Esophagus muscularis mucosa (tissue), 4 donors: ENCODE measurements at regions not wholly inside any gene's neighbourhood (a gene's known extent, or its start where the extent isn't known, plus 50 kb on each side); places are given as distances from the start of the nearest gene placed in this dataset.
"Not testable (repeated sequence)": the region's sequence is repeated elsewhere in the genome, so short reads cannot be mapped to it uniquely, and the experiment has no call there.

ENCODE experiments used
- DNase-seq: peaks from one replicate; pipeline ENCODE4 v3.0.0-alpha.2; 2017; ENCODE audit errors: extremely low spot score
- H3K27ac ChIP-seq, 4 donors: fragments of 200-600 bp; sonication (generic); replicated peaks in 1 of 4; 1 replicate in 3 of 4; 2 replicates in 1 of 4; pipeline ENCODE4 v1.5.1; 2016 to 2019; ENCODE audit warnings: mild to moderate bottlenecking in 1 of 4
- H3K27me3 ChIP-seq, 4 donors: fragments of 200-600 bp; sonication (generic); one replicate each; pipeline versions ENCODE4 v1.5.1 to v1.6.0; 2016 to 2019
- H3K36me3 ChIP-seq, 4 donors: fragments of 200-600 bp; sonication (generic); one replicate each; pipeline ENCODE4 v1.5.1; 2016 to 2019
- H3K4me1 ChIP-seq, 4 donors: fragments of 200-600 bp; sonication (generic); one replicate each; pipeline ENCODE4 v1.5.1; 2016 to 2019
- H3K4me3 ChIP-seq, 4 donors: fragments of 200-600 bp; sonication (generic); 1 replicate in 2 of 4; 2 replicates in 2 of 4; pipeline ENCODE4 v1.5.1; 2016 to 2019; ENCODE audit warnings: mild to moderate bottlenecking in 4 of 4, moderate library complexity in 1 of 4
- H3K9me3 ChIP-seq, 4 donors: fragments of 200-600 bp; sonication (generic); 1 replicate in 3 of 4; 2 replicates in 1 of 4; pipeline ENCODE4 v1.5.1; 2016 to 2019
- CTCF ChIP-seq, 3 experiments: fragments of 200-600 bp in 2 of 3; fragments of 450-650 bp in 1 of 3; sonication (generic) in 2 of 3; IDR thresholded peaks; one replicate each; pipeline ENCODE4 v1.5.1; 2017 to 2019; ENCODE audit warnings: antibody characterized with exemption in 3 of 3, mild to moderate bottlenecking in 2 of 3, moderate library complexity in 1 of 3
- EP300 ChIP-seq: sonication (generic); formaldehyde crosslinking; IDR thresholded peaks from one replicate; pipeline ENCODE4 v1.6.1; 2017; ENCODE audit warnings: antibody characterized with exemption
- POLR2A ChIP-seq: fragments of 450-650 bp; IDR thresholded peaks from one replicate; pipeline ENCODE4 v1.6.1; 2017; ENCODE audit warnings: antibody characterized with exemption, moderate library complexity, mild to moderate bottlenecking, low read depth
- POLR2AphosphoS5 ChIP-seq, 2 donors: sonication (generic); formaldehyde crosslinking; IDR thresholded peaks; one replicate each; pipeline ENCODE4 v1.6.1; 2017; ENCODE audit warnings: antibody characterized with exemption in 2 of 2
- WGBS: methylation state at CpG from one replicate; pipeline ENCODE4 v1.1.5; 2018; 5-methylcytosine and 5-hydroxymethylcytosine counted together
- intact Hi-C: fragments of 100-400 bp; cut with DNase I; formaldehyde crosslinking; loops from one replicate; pipeline ENCODE4 v1.15.1; 2023

- Histone ChIP-seq H3K36me3 (no peaks in the 10 kb centered on the region), H3K27ac (no peak overlapping the region), H3K4me1 (no peaks in the 10 kb centered on the region), H3K9me3 (no peaks in the 10 kb centered on the region), H3K27me3 (no peaks in the 10 kb centered on the region), H3K4me3 (no peak overlapping the region)
- intact Hi-C loops = no loop called here
- 52% methylated on average over 1 of the region's 1 CpG for WGBS
- TF ChIP-seq POLR2A (no peak), EP300 (no peak), CTCF (IDR thresholded peaks at IDR 0.05) (no peak), POLR2AphosphoS5 (IDR thresholded peaks at IDR 0.05) (no peak)
- no peak for DNase-seq
Observed at GRCh38 chr7:114334989-114335388, 79.6 kb upstream of the FOXP2 start.

GRCh38 chr7:114329458-114329857 lies 85.2 kb upstream of the FOXP2 start:
- H3K36me3 ChIP-seq, H3K9me3 ChIP-seq, H3K27ac ChIP-seq, H3K4me1 ChIP-seq, H3K4me3 ChIP-seq, DNase-seq, intact Hi-C loops, H3K27me3 ChIP-seq: not testable (repeated sequence)
- 87% methylated on average over 10 of the region's 10 CpGs for WGBS

- TF ChIP-seq CTCF (IDR thresholded peaks at IDR 0.05) (no peak), POLR2A (no peak), EP300 (no peak), POLR2AphosphoS5 (IDR thresholded peaks at IDR 0.05) (no peak)
- Histone ChIP-seq H3K4me1 (no peaks in the 10 kb centered on the region), H3K36me3 (no peaks in the 10 kb centered on the region), H3K27me3 (no peaks in the 10 kb centered on the region), H3K9me3 (no peaks in the 10 kb centered on the region), H3K4me3 (no peak overlapping the region), H3K27ac (no peak overlapping the region)
- DNase-seq = no peak
- intact Hi-C loops = no loop called here
- WGBS = 43% methylated on average over 2 of the region's 2 CpGs
Observed at GRCh38 chr7:114317450-114318098, 97.0 kb upstream of the FOXP2 start.

DNA sequence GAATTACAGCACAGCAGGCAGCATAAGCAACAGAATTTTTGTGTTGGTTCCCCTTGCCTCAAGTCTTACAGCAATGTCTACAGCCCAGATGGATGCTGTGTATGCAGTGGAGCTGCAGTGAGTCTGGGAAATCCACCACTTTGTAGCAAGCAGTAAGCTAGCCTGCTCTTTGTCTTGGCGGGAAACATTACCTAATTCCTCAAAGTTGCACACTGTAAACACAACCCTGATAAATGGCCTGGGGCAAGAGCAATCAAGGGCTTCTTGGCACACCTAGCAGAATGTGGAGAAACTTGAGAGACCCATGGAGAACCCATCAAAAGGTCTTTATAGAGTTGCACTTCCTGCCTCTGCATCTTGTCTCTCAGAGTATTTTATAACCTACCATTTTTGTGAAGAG lies 102.0 kb upstream of the FOXP2 start:
- intact Hi-C loops = no loop called here
- no peak overlapping the region for H3K4me3 ChIP-seq
- H3K4me1 ChIP-seq = no peaks in the 10 kb centered on the region
- DNase-seq = no peak
- H3K36me3 ChIP-seq = no peaks in the 10 kb centered on the region
- H3K27ac ChIP-seq = no peak overlapping the region
- 67% methylated on average over 1 of the region's 1 CpG for WGBS
- no peak for TF ChIP-seq POLR2A
- no peak for TF ChIP-seq EP300
- no peak for TF ChIP-seq CTCF (IDR thresholded peaks at IDR 0.05)
- no peak for TF ChIP-seq POLR2AphosphoS5 (IDR thresholded peaks at IDR 0.05)
- H3K27me3 ChIP-seq = no peaks in the 10 kb centered on the region
- H3K9me3 ChIP-seq = no peaks in the 10 kb centered on the region

- intact Hi-C loops = no loop called here
- 100% methylated on average over 6 of the region's 6 CpGs for WGBS
- no peaks in the 10 kb centered on the region for H3K4me1 ChIP-seq
- no peak overlapping the region for H3K4me3 ChIP-seq
- no peak overlapping the region for H3K27ac ChIP-seq
- no peaks in the 10 kb centered on the region for H3K9me3 ChIP-seq
- DNase-seq = no peak
- H3K36me3 ChIP-seq = no peaks in the 10 kb centered on the region
- H3K27me3 ChIP-seq = no peaks in the 10 kb centered on the region
- TF ChIP-seq CTCF (IDR thresholded peaks at IDR 0.05) = no peak
- no peak for TF ChIP-seq EP300
- no peak for TF ChIP-seq POLR2A
- no peak for TF ChIP-seq POLR2AphosphoS5 (IDR thresholded peaks at IDR 0.05)
Observed at GRCh38 chr7:114310345-114311110, 104.1 kb upstream of the FOXP2 start.
